IMR-90 (cell line): ENCODE measurements at regions not wholly inside any gene's neighbourhood (a gene's known extent, or its start where the extent isn't known, plus 50 kb on each side); places are given as distances from the start of the nearest gene placed in this dataset.

ENCODE experiments used
- ATAC-seq: fragments of 200-7000 bp; cut with Tn5 transposase; 2 replicates; pipeline ENCODE4 v1.9.1; 2020; ENCODE audit warnings: low read depth, mild to moderate bottlenecking, moderate library complexity
- BruUV-seq: library from RNA; stranded (reverse); fragments of 400-500 nt; replicated peaks from 2 replicates; lab custom pipeline; 2021; lab: Mats Ljungman, UMichigan
- CTCF ChIA-PET: fragments of 300-600 bp; formaldehyde crosslinking; extraction: SDS; loops from one replicate; lab custom pipeline; 2021; ENCODE audit warnings: antibody characterized with exemption; lab: Yijun Ruan, JAX
- POLR2A ChIA-PET: fragments of 300-600 bp; sonication (Branson Sonifier 250); formaldehyde crosslinking; loops from one replicate; lab custom pipeline; 2022; ENCODE audit warnings: antibody characterized with exemption; ENCODE audit not compliant: unreplicated experiment; lab: Charles Lee
- DNase-seq: peaks from one replicate; pipeline ENCODE4 v3.0.0; 2013
- H2AFZ ChIP-seq: replicated peaks from 2 replicates; pipeline ENCODE3; 2013; ENCODE audit warnings: low read length, mild to moderate bottlenecking; ENCODE audit not compliant: poor library complexity
- H2AK5ac ChIP-seq: 2 replicates; pipeline ENCODE4 v1.6.1; 2013; ENCODE audit warnings: low read depth, low read length, inconsistent platforms
- H2AK9ac ChIP-seq: replicated peaks from 2 replicates; pipeline ENCODE3; 2013; ENCODE audit warnings: mild to moderate bottlenecking, low read depth, low read length, moderate library complexity; ENCODE audit not compliant: poor library complexity
- H2BK120ac ChIP-seq: 2 replicates; pipeline ENCODE4 v1.6.1; 2013; ENCODE audit warnings: low read depth, low read length, inconsistent platforms
- H2BK15ac ChIP-seq: 3 replicates; pipeline ENCODE4 v1.6.1; 2013; ENCODE audit warnings: low read depth, low read length, inconsistent platforms
- H2BK20ac ChIP-seq: 2 replicates; pipeline ENCODE4 v1.6.1; 2013; ENCODE audit warnings: low read depth, mild to moderate bottlenecking, inconsistent platforms, low read length, moderate library complexity
- H2BK5ac ChIP-seq: 2 replicates; pipeline ENCODE4 v1.6.1; 2013; ENCODE audit warnings: mild to moderate bottlenecking, low read depth, low read length, inconsistent platforms; ENCODE audit not compliant: poor library complexity, severe bottlenecking
- H3K14ac ChIP-seq: replicated peaks from 2 replicates; pipeline ENCODE4 v1.6.1; 2013; ENCODE audit warnings: low read depth, low read length, inconsistent platforms
- H3K18ac ChIP-seq: 2 replicates; pipeline ENCODE4 v1.6.1; 2013; ENCODE audit warnings: low read depth, low read length, control low read depth
- H3K23ac ChIP-seq: 2 replicates; pipeline ENCODE4 v1.6.1; 2013; ENCODE audit warnings: low read depth, low read length, inconsistent platforms
- H3K27ac ChIP-seq: 2 replicates; pipeline ENCODE4 v1.5.1; 2013; ENCODE audit warnings: mild to moderate bottlenecking, control low read depth, low read length; ENCODE audit not compliant: insufficient read depth
- H3K27me3 ChIP-seq: 2 replicates; pipeline ENCODE4 v1.6.1; 2013; ENCODE audit warnings: low read length; ENCODE audit not compliant: control insufficient read depth, insufficient read depth
- H3K36me3 ChIP-seq: 2 replicates; pipeline ENCODE4 v1.6.1; 2013; ENCODE audit warnings: low read length, mixed read lengths; ENCODE audit not compliant: control insufficient read depth, insufficient read depth
- H3K4ac ChIP-seq: 2 replicates; pipeline ENCODE4 v1.6.1; 2013; ENCODE audit warnings: low read depth, low read length, inconsistent platforms
- H3K4me1 ChIP-seq: 2 replicates; pipeline ENCODE4 v1.6.1; 2013; ENCODE audit warnings: low read length, mixed read lengths; ENCODE audit not compliant: control insufficient read depth, insufficient read depth
- H3K4me2 ChIP-seq: 2 replicates; pipeline ENCODE4 v1.6.1; 2013; ENCODE audit warnings: low read depth, mild to moderate bottlenecking, control low read depth, low read length, moderate library complexity
- H3K4me3 ChIP-seq: 2 replicates; pipeline ENCODE4 v1.5.1; 2013; ENCODE audit warnings: low read depth, mild to moderate bottlenecking, control low read depth, low read length, moderate library complexity; ENCODE audit not compliant: insufficient read depth
- H3K56ac ChIP-seq: 2 replicates; pipeline ENCODE4 v1.6.1; 2013; ENCODE audit warnings: low read length, inconsistent platforms; ENCODE audit not compliant: insufficient read depth; ENCODE audit errors: extremely low read depth
- H3K79me1 ChIP-seq, 2 experiments: 2 replicates each; pipeline ENCODE4 v1.6.1; 2013; ENCODE audit warnings: low read length in 2 of 2, inconsistent platforms in 1 of 2, low read depth in 1 of 2
- H3K9ac ChIP-seq: 2 replicates; pipeline ENCODE4 v1.6.1; 2013; ENCODE audit warnings: low read depth, low read length, control low read depth
- H3K9me1 ChIP-seq: 2 replicates; pipeline ENCODE4 v1.6.1; 2013; ENCODE audit warnings: low read length, inconsistent platforms; ENCODE audit not compliant: insufficient read depth
- H3K9me3 ChIP-seq: 2 replicates; pipeline ENCODE4 v1.6.1; 2013; ENCODE audit warnings: low read length; ENCODE audit not compliant: control insufficient read depth, insufficient read depth
- H4K20me1 ChIP-seq: 2 replicates; pipeline ENCODE4 v1.6.1; 2013; ENCODE audit warnings: low read length, inconsistent platforms; ENCODE audit not compliant: insufficient read depth
- H4K5ac ChIP-seq: 2 replicates; pipeline ENCODE4 v1.6.1; 2013; ENCODE audit warnings: mild to moderate bottlenecking, low read depth, low read length, control low read depth
- H4K8ac ChIP-seq, 2 experiments: 2 replicates each; pipeline ENCODE4 v1.6.1; 2013; ENCODE audit warnings: low read depth in 2 of 2, low read length in 2 of 2, control low read depth in 1 of 2, inconsistent platforms in 1 of 2
- H4K91ac ChIP-seq: 2 replicates; pipeline ENCODE4 v1.6.1; 2013; ENCODE audit warnings: low read depth, low read length, inconsistent platforms; ENCODE audit not compliant: insufficient read depth
- BHLHE40 ChIP-seq: fragments of 150-350 bp; IDR thresholded peaks from 2 replicates; pipeline ENCODE4 v1.6.1; 2016; ENCODE audit warnings: mild to moderate bottlenecking, low read depth, low read length
- CEBPB ChIP-seq: IDR thresholded peaks from 2 replicates; pipeline ENCODE4 v1.6.1; 2012; ENCODE audit warnings: low read depth, low read length, improper control_type of control experiment
- CHD1 ChIP-seq: IDR thresholded peaks from 2 replicates; pipeline ENCODE4 v1.6.1; 2012; ENCODE audit warnings: low read depth, low read length, improper control_type of control experiment
- CTCF ChIP-seq: conservative IDR thresholded peaks from 2 replicates; pipeline ENCODE4 v1.5.1; 2012; ENCODE audit warnings: mild to moderate bottlenecking, low read depth, low read length, improper control_type of control experiment
- ELK1 ChIP-seq: fragments of 150-350 bp; IDR thresholded peaks from 2 replicates; pipeline ENCODE4 v1.6.1; 2016; ENCODE audit warnings: low read depth, mild to moderate bottlenecking, low read length, moderate library complexity, borderline replicate concordance
- FOS ChIP-seq: fragments of 150-350 bp; IDR thresholded peaks from 2 replicates; pipeline ENCODE4 v1.6.1; 2016; ENCODE audit warnings: low read depth, low read length
- MAFK ChIP-seq: IDR thresholded peaks from 2 replicates; pipeline ENCODE4 v1.6.1; 2012; ENCODE audit warnings: low read depth, low read length, improper control_type of control experiment
- MAZ ChIP-seq: IDR thresholded peaks from 2 replicates; pipeline ENCODE4 v1.6.1; 2012; ENCODE audit warnings: low read depth, mild to moderate bottlenecking, low read length, improper control_type of control experiment, moderate library complexity, borderline replicate concordance
- MXI1 ChIP-seq: IDR thresholded peaks from 2 replicates; pipeline ENCODE4 v1.6.1; 2012; ENCODE audit warnings: low read depth, mild to moderate bottlenecking, low read length, moderate library complexity, borderline replicate concordance
- NFE2L2 ChIP-seq: fragments of 150-350 bp; IDR thresholded peaks from 2 replicates; pipeline ENCODE4 v1.6.1; 2016; ENCODE audit warnings: low read depth, mild to moderate bottlenecking, low read length
- POLR2A ChIP-seq: IDR thresholded peaks from 2 replicates; pipeline ENCODE4 v1.6.1; 2012; ENCODE audit warnings: mild to moderate bottlenecking, low read depth, low read length
- RAD21 ChIP-seq: IDR thresholded peaks from 2 replicates; pipeline ENCODE4 v1.6.1; 2012; ENCODE audit warnings: low read length, improper control_type of control experiment
- RCOR1 ChIP-seq: IDR thresholded peaks from 2 replicates; pipeline ENCODE4 v1.6.1; 2012; ENCODE audit warnings: mild to moderate bottlenecking, low read length, improper control_type of control experiment; ENCODE audit not compliant: insufficient replicate concordance
- RFX5 ChIP-seq: IDR thresholded peaks from 2 replicates; pipeline ENCODE4 v1.8.0; 2012; ENCODE audit warnings: low read depth, mild to moderate bottlenecking, low read length, moderate library complexity
- SMC3 ChIP-seq: fragments of 150-350 bp; IDR thresholded peaks from 2 replicates; pipeline ENCODE4 v1.6.1; 2016; ENCODE audit warnings: low read depth, mild to moderate bottlenecking, antibody characterized with exemption, low read length, moderate library complexity
- USF2 ChIP-seq: fragments of 150-350 bp; IDR thresholded peaks from 2 replicates; pipeline ENCODE4 v1.6.1; 2017; ENCODE audit warnings: mild to moderate bottlenecking, antibody characterized with exemption, low read length, low read depth
- WGBS, 2 experiments: methylation state at CpG; one replicate each; pipeline versions ENCODE4 v1.1.5 to v1.1.7; 2013; ENCODE audit warnings: missing lambda C conversion rate in 2 of 2; ENCODE audit not compliant: insufficient read length in 1 of 2; ENCODE audit errors: extremely low coverage in 2 of 2; 5-methylcytosine and 5-hydroxymethylcytosine counted together
- dilution Hi-C: fragments of 300-500 bp; cut with HindIII; formaldehyde crosslinking; loops from one replicate; pipeline ENCODE4 v1.14.3; 2018; ENCODE audit warnings: low sequenced_read_pairs; ENCODE audit not compliant: unreplicated experiment
- in situ Hi-C: fragments of 300-500 bp; cut with MboI; formaldehyde crosslinking; loops from 3 replicates; pipeline ENCODE4 v1.14.3; 2019; ENCODE audit warnings: low sequenced_read_pairs, inconsistent platforms, mixed read lengths
- intact Hi-C: fragments of 100-400 bp; cut with micrococcal nuclease; formaldehyde crosslinking; loops from 2 replicates; pipeline ENCODE4 v1.10.0; 2022

- H3K9me3 ChIP-seq, result peaks cover 4% of the 10 kb centered on the region; the same call in 1 of the 2 replicates
- dilution Hi-C loops, result no loop called here
- ATAC-seq (no peak), DNase-seq (no peak)
- no peak overlapping the region for H3K27ac ChIP-seq
- H2BK15ac ChIP-seq, result no peak overlapping the region; the same call in 2 of the 3 replicates
- CTCF ChIA-PET, result no interaction called here
- H3K9ac ChIP-seq, result no peak overlapping the region
- H3K56ac ChIP-seq, result no peak overlapping the region
- H3K27me3 ChIP-seq, result no peaks in the 10 kb centered on the region
- no peaks in the 10 kb centered on the region for H4K20me1 ChIP-seq
- H2AK9ac ChIP-seq, result no peak overlapping the region
- H2AFZ ChIP-seq, result no peak overlapping the region
- H2BK5ac ChIP-seq, result no peak overlapping the region
- no peak overlapping the region for H3K23ac ChIP-seq
- H4K91ac ChIP-seq, result no peak overlapping the region
- intact Hi-C loops, result no loop called here
- no peak overlapping the region for H3K14ac ChIP-seq
- no peak overlapping the region for H3K4me3 ChIP-seq
- H2BK120ac ChIP-seq, result no peak overlapping the region; the same call in 1 of the 2 replicates
- H4K5ac ChIP-seq, result no peak overlapping the region
- no peaks in the 10 kb centered on the region; the same call in 1 of the 2 replicates for H3K4me1 ChIP-seq
- BruUV-seq, result no TSS peak
- H3K36me3 ChIP-seq, result no peaks in the 10 kb centered on the region
- no peak overlapping the region for H2AK5ac ChIP-seq
- no peak overlapping the region for H3K4me2 ChIP-seq
- H3K79me1 ChIP-seq, result no peaks in the 10 kb centered on the region
- POLR2A ChIA-PET, result no interaction called here
- no peak overlapping the region for H3K18ac ChIP-seq
- in situ Hi-C loops, result no loop called here
- no peak for TF ChIP-seq RCOR1
- TF ChIP-seq SMC3, result no peak
- TF ChIP-seq MAZ, result no peak
- TF ChIP-seq RAD21, result no peak
- TF ChIP-seq CEBPB, result no peak
- TF ChIP-seq CHD1, result no peak
- TF ChIP-seq MAFK, result no peak
- no peak for TF ChIP-seq NFE2L2
- no peak for TF ChIP-seq CTCF
- no peak for TF ChIP-seq BHLHE40
- TF ChIP-seq POLR2A, result no peak
- no peak for TF ChIP-seq MXI1
- TF ChIP-seq RFX5, result no peak
- TF ChIP-seq USF2, result no peak
- no peak for TF ChIP-seq ELK1
- TF ChIP-seq FOS, result no peak
- WGBS, 2 experiments, result no CpG with 5 or more reads among the region's 1 CpG
- H3K9me1 ChIP-seq, result no peaks in the 10 kb centered on the region
- H4K8ac ChIP-seq, result no peak overlapping the region
- H2BK20ac ChIP-seq, result no peak overlapping the region
- no peak overlapping the region for H3K4ac ChIP-seq
Measured at GRCh38 chr6:130593200-130593599, 227.4 kb downstream of the TMEM200A start.
